GM12878 (cell line): ENCODE measurements at regions not wholly inside any gene's neighbourhood (a gene's known extent, or its start where the extent isn't known, plus 50 kb on each side); places are given as distances from the start of the nearest gene placed in this dataset.

Experiments
- ASH2L ChIP-seq: fragments of 300-600, 200-600 bp; sonication (generic); IDR thresholded peaks from 2 replicates; pipeline ENCODE4 v1.6.1; 2017; ENCODE audit warnings: low read depth, mild to moderate bottlenecking, borderline replicate concordance
- CBFB ChIP-seq: IDR thresholded peaks from 2 replicates; pipeline ENCODE4 v1.6.1; 2016; ENCODE audit warnings: antibody characterized with exemption, low read depth
- CEBPZ ChIP-seq: fragments of 150-350 bp; IDR thresholded peaks from 2 replicates; pipeline ENCODE4 v1.6.1; 2016; ENCODE audit warnings: low read depth, low read length
- CREB1 ChIP-seq: IDR thresholded peaks from 2 replicates; pipeline ENCODE4 v1.6.1; 2012; ENCODE audit warnings: low read depth, mild to moderate bottlenecking, inconsistent platforms
- CTCF ChIP-seq, 3 experiments: IDR thresholded peaks in 2 of 3; conservative IDR thresholded peaks in 1 of 3; 2 replicates each; pipeline ENCODE4 v1.5.1; 2011; ENCODE audit warnings: low read depth in 3 of 3, low read length in 3 of 3, mild to moderate bottlenecking in 3 of 3, control low read depth in 2 of 3, moderate library complexity in 2 of 3, inconsistent platforms in 1 of 3, mixed read lengths in 1 of 3; ENCODE audit not compliant: control insufficient read depth in 2 of 3, insufficient read depth in 1 of 3; ENCODE audit errors: extremely low read depth in 1 of 3
- EED ChIP-seq: sonication (generic); IDR thresholded peaks from 2 replicates; pipeline ENCODE4 v1.6.1; 2016; ENCODE audit warnings: antibody characterized with exemption, low read depth
- EGR1 ChIP-seq, 2 experiments: IDR thresholded peaks; 1 replicate in 1 of 2; 2 replicates in 1 of 2; pipeline ENCODE4 v1.6.1; 2011 to 2012; ENCODE audit warnings: low read depth in 2 of 2, low read length in 2 of 2, borderline replicate concordance in 1 of 2, mild to moderate bottlenecking in 1 of 2, moderate library complexity in 1 of 2
- FOXM1 ChIP-seq: IDR thresholded peaks from 2 replicates; pipeline ENCODE4 v1.6.1; 2012; ENCODE audit warnings: low read depth, mild to moderate bottlenecking, inconsistent platforms, low read length, moderate library complexity
- GATAD2B ChIP-seq: fragments of 450-650 bp; conservative IDR thresholded peaks from 2 replicates; pipeline ENCODE4 v1.6.1; 2017; ENCODE audit warnings: low read depth, mild to moderate bottlenecking, moderate library complexity
- IKZF2 ChIP-seq, 2 experiments: fragments of 450-650 bp; IDR thresholded peaks; 2 replicates each; pipeline ENCODE4 v1.6.1; 2017; ENCODE audit warnings: mild to moderate bottlenecking in 2 of 2, moderate library complexity in 2 of 2
- NFXL1 ChIP-seq: fragments of 450-650 bp; IDR thresholded peaks from 2 replicates; pipeline ENCODE4 v1.6.1; 2017; ENCODE audit warnings: antibody characterized with exemption, mild to moderate bottlenecking, borderline replicate concordance
- NRF1 ChIP-seq: conservative IDR thresholded peaks from 2 replicates; pipeline ENCODE4 v1.6.1; 2011; ENCODE audit warnings: mild to moderate bottlenecking, low read depth, low read length, improper control_type of control experiment
- PAX5 ChIP-seq: IDR thresholded peaks from 2 replicates; pipeline ENCODE4 v1.6.1; 2011; ENCODE audit warnings: low read depth, low read length, borderline replicate concordance
- RB1 ChIP-seq: fragments of 450-650 bp; formaldehyde crosslinking; IDR thresholded peaks from 2 replicates; pipeline ENCODE4 v1.6.1; 2017; ENCODE audit warnings: mild to moderate bottlenecking, borderline replicate concordance
- RELA ChIP-seq: fragments of 450-650 bp; IDR thresholded peaks from 2 replicates; pipeline ENCODE4 v1.8.0; 2014; ENCODE audit warnings: borderline replicate concordance; ENCODE audit not compliant: partially characterized antibody
- RUNX3 ChIP-seq: IDR thresholded peaks from 2 replicates; pipeline ENCODE4 v1.6.1; 2012; ENCODE audit warnings: low read length, inconsistent platforms
- SP1 ChIP-seq: IDR thresholded peaks from one replicate; pipeline ENCODE4 v1.6.1; 2011; ENCODE audit warnings: low read depth, low read length
- YBX1 ChIP-seq: fragments of 450-650 bp; IDR thresholded peaks from 2 replicates; pipeline ENCODE4 v1.6.1; 2016; ENCODE audit warnings: antibody characterized with exemption

GRCh38 chr10:63710703-63711102 lies 189.5 kb downstream of the REEP3 start (continued):
- no peak for TF ChIP-seq CTCF (IDR thresholded peaks at IDR 0.05 in 2 of 3, conservative IDR thresholded peaks at IDR 0.05 in 1 of 3; ENCODE audit: control insufficient read depth in 2 of 3, extremely low read depth in 1 of 3, insufficient read depth in 1 of 3, low read depth in 3 of 3, low read length in 3 of 3)
- no peak for TF ChIP-seq CBFB
- no peak for TF ChIP-seq ASH2L
- TF ChIP-seq RB1 = no peak
- TF ChIP-seq RUNX3 = peak; percentile 74
- no peak for TF ChIP-seq NFXL1
- TF ChIP-seq SP1 = no peak
- TF ChIP-seq YBX1 = no peak
- no peak for TF ChIP-seq GATAD2B
- no peak for TF ChIP-seq EGR1 (IDR thresholded peaks at IDR 0.05; ENCODE audit: borderline replicate concordance in 1 of 2, low read depth in 2 of 2, low read length in 2 of 2)
- TF ChIP-seq EED = peak; percentile 89
- TF ChIP-seq NRF1 = no peak
- no peak for TF ChIP-seq RELA
- no peak for TF ChIP-seq CEBPZ
- 0 out of 2 replicates have a peak, but pooled peaks have one; percentile 19 for TF ChIP-seq CREB1
- TF ChIP-seq FOXM1 = peak; percentile 74; the same call in 1 of the 2 replicates
- peak; percentile 56; the same call in 1 of the 2 replicates for TF ChIP-seq PAX5
- 0 out of 4 replicates have a peak, but pooled peaks of 1 of the 2 experiments have one; percentile 9 for TF ChIP-seq IKZF2 (IDR thresholded peaks at IDR 0.05)
